ENCODE measurements at regions not wholly inside any gene's neighbourhood (a gene's known extent, or its start where the extent isn't known, plus 50 kb on each side); places are given as distances from the start of the nearest gene placed in this dataset.

- ATAC-seq (ENCODE audit: low FRiP score in 2 of 2) (no peak), DNase-seq (no peak)
- Histone ChIP-seq H3K9me3 (no peaks in the 10 kb centered on the region), H3K4me3 (no peak overlapping the region), H3K4me1 (no peaks in the 10 kb centered on the region), H3K27me3 (no peaks in the 10 kb centered on the region), H3K27ac (no peak overlapping the region), H3K36me3 (no peaks in the 10 kb centered on the region)
- no peak for TF ChIP-seq POLR2AphosphoS5 (IDR thresholded peaks at IDR 0.05)
- TF ChIP-seq EP300 (IDR thresholded peaks at IDR 0.05): no peak
- TF ChIP-seq CTCF (IDR thresholded peaks at IDR 0.05): no peak
- no peak for TF ChIP-seq POLR2A (IDR thresholded peaks at IDR 0.05)
- WGBS, 2 donors: 47 to 54% methylated on average over 1 of the region's 1 CpG
Measured at GRCh38 chr18:42632801-42633200, 482.7 kb downstream of the RIT2 start.

- H3K4me3 ChIP-seq: no peak overlapping the region
- TF ChIP-seq POLR2AphosphoS5 (IDR thresholded peaks at IDR 0.05) (no peak), EP300 (IDR thresholded peaks at IDR 0.05) (no peak), CTCF (IDR thresholded peaks at IDR 0.05) (no peak)
- H3K4me1 ChIP-seq: no peaks in the 10 kb centered on the region
- DNase-seq (no peak), ATAC-seq (ENCODE audit: low FRiP score in 2 of 2) (no peak)
- H3K27ac ChIP-seq: no peak overlapping the region
- no peaks in the 10 kb centered on the region for H3K36me3 ChIP-seq
- H3K27me3 ChIP-seq: no peaks in the 10 kb centered on the region
- H3K9me3 ChIP-seq: no peaks in the 10 kb centered on the region
- 40 to 44% methylated on average over 3 of the region's 3 CpGs for WGBS, 2 donors
Measured at GRCh38 chr18:42635378-42636048, 480.0 kb downstream of the RIT2 start.

- Histone ChIP-seq H3K9me3 (no peaks in the 10 kb centered on the region), H3K4me3 (no peak overlapping the region), H3K27ac (no peak overlapping the region), H3K27me3 (no peaks in the 10 kb centered on the region), H3K36me3 (no peaks in the 10 kb centered on the region), H3K4me1 (no peaks in the 10 kb centered on the region)
- DNase-seq (no peak), ATAC-seq (ENCODE audit: low FRiP score in 2 of 2) (no peak)
- WGBS, 2 donors: 83 to 87% methylated on average over 2 of the region's 2 CpGs
- TF ChIP-seq POLR2AphosphoS5 (IDR thresholded peaks at IDR 0.05) (no peak), EP300 (IDR thresholded peaks at IDR 0.05) (no peak), CTCF (IDR thresholded peaks at IDR 0.05) (no peak), POLR2A (IDR thresholded peaks at IDR 0.05) (no peak)
Measured at GRCh38 chr18:42636309-42636708, 479.2 kb downstream of the RIT2 start.

GRCh38 chr18:42640160-42640559 lies 475.3 kb downstream of the RIT2 start:
- Histone ChIP-seq H3K27ac (no peak overlapping the region), H3K4me3 (no peak overlapping the region), H3K36me3 (no peaks in the 10 kb centered on the region), H3K4me1 (no peaks in the 10 kb centered on the region), H3K27me3 (no peaks in the 10 kb centered on the region), H3K9me3 (peaks cover 0 to 2% (median 0%) of the 10 kb centered on the region in 4 donors)
- no peak for DNase-seq
- no peak for ATAC-seq (ENCODE audit: low FRiP score in 2 of 2)
- TF ChIP-seq POLR2AphosphoS5 (IDR thresholded peaks at IDR 0.05) (no peak), EP300 (IDR thresholded peaks at IDR 0.05) (no peak), CTCF (IDR thresholded peaks at IDR 0.05) (no peak)

GRCh38 chr18:42641996-42642395 lies 473.5 kb downstream of the RIT2 start:
- DNase-seq: no peak
- TF ChIP-seq POLR2A (IDR thresholded peaks at IDR 0.05) (no peak), EP300 (IDR thresholded peaks at IDR 0.05) (no peak), CTCF (IDR thresholded peaks at IDR 0.05) (no peak), POLR2AphosphoS5 (IDR thresholded peaks at IDR 0.05) (no peak)
- peaks cover 0 to 2% (median 0%) of the 10 kb centered on the region in 4 donors for H3K9me3 ChIP-seq
- H3K27me3 ChIP-seq: no peaks in the 10 kb centered on the region
- H3K36me3 ChIP-seq: no peaks in the 10 kb centered on the region
- H3K27ac ChIP-seq: no peak overlapping the region
- H3K4me3 ChIP-seq: no peak overlapping the region
- WGBS, 2 donors: 84 to 91% methylated on average over 5 of the region's 5 CpGs
- H3K4me1 ChIP-seq: no peaks in the 10 kb centered on the region
- ATAC-seq (ENCODE audit: low FRiP score in 2 of 2): no peak

Data from upper lobe of left lung (tissue), 6 donors.